OCI-LY3 (cell line): ENCODE measurements at regions not wholly inside any gene's neighbourhood (a gene's known extent, or its start where the extent isn't known, plus 50 kb on each side); places are given as distances from the start of the nearest gene placed in this dataset.
"Not testable (repeated sequence)": the region's sequence is repeated elsewhere in the genome, so short reads cannot be mapped to it uniquely, and the experiment has no call there.

Experiments
- H2AFZ ChIP-seq: fragments of 200-600, 300-600 bp; shearing (Covaris generic); 2 replicates; pipeline ENCODE4 v1.6.0; 2014; ENCODE audit warnings: antibody characterized with exemption, low read depth, low read length
- H3K27ac ChIP-seq: fragments of 200-600, 300-600 bp; sonication (generic); 2 replicates; pipeline ENCODE4 v1.5.1; 2014; ENCODE audit warnings: mild to moderate bottlenecking, low read length, moderate library complexity, mixed read lengths
- H3K27me3 ChIP-seq: fragments of 200-600, 300-600 bp; sonication (generic); 2 replicates; pipeline ENCODE4 v1.6.1; 2014; ENCODE audit warnings: low read depth, low read length, mixed read lengths
- H3K36me3 ChIP-seq: fragments of 200-600, 300-600 bp; sonication (generic); replicated peaks from 2 replicates; pipeline ENCODE3; 2014; ENCODE audit warnings: low read depth, low read length, mixed read lengths
- H3K4me1 ChIP-seq: fragments of 300-600, 200-600 bp; sonication (generic); 2 replicates; pipeline ENCODE4 v1.6.1; 2014; ENCODE audit warnings: low read length, mixed read lengths
- H3K4me2 ChIP-seq: fragments of 200-600, 300-600 bp; sonication (generic); 2 replicates; pipeline ENCODE4 v1.6.1; 2014; ENCODE audit warnings: low read length, mixed read lengths
- H3K4me3 ChIP-seq: fragments of 300-600, 200-600 bp; sonication (generic); 2 replicates; pipeline ENCODE4 v1.5.1; 2014; ENCODE audit warnings: antibody characterized with exemption, mild to moderate bottlenecking, low read length, moderate library complexity
- H3K79me2 ChIP-seq: fragments of 300-600, 200-600 bp; shearing (Covaris generic); 2 replicates; pipeline ENCODE4 v1.6.1; 2014; ENCODE audit warnings: mild to moderate bottlenecking, low read length, mixed read lengths
- H3K9ac ChIP-seq: fragments of 300-600, 200-600 bp; shearing (Covaris generic); 2 replicates; pipeline ENCODE4 v1.6.0; 2014; ENCODE audit warnings: mild to moderate bottlenecking, low read length, moderate library complexity
- H3K9me3 ChIP-seq: fragments of 200-600, 300-600 bp; shearing (Covaris generic); 2 replicates; pipeline ENCODE4 v1.6.1; 2014; ENCODE audit warnings: low read length, mixed read lengths; ENCODE audit not compliant: insufficient read depth
- H4K20me1 ChIP-seq: fragments of 200-600, 300-600 bp; sonication (generic); 2 replicates; pipeline ENCODE4 v1.6.1; 2016; ENCODE audit warnings: low read length, mixed read lengths; ENCODE audit not compliant: insufficient read depth

DNA sequence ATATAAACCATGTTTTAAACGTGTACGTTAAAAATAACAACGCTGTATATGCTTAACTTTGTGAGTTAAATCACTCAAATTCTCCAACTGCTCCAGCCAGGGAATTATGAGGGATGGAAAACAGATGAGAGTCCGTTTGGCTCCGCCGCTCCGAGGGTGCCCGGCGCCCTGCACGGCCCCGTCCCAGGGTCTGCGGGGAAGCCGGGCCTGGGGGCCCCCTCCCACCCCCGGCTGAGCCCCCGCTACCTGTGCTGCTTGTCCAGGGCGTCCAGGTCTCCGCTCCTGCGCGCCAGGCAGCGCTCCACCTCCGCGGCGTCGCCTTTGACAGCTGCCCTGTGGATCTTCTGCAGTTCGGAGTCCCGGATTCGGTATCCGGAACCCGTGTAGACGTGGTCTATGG is 415.5 kb downstream of the FOXD4L4 start:
- H3K27ac ChIP-seq, H3K4me3 ChIP-seq, H3K79me2 ChIP-seq, H3K36me3 ChIP-seq, H3K9ac ChIP-seq, H3K4me1 ChIP-seq, H3K27me3 ChIP-seq, H3K9me3 ChIP-seq, H2AFZ ChIP-seq, H4K20me1 ChIP-seq, H3K4me2 ChIP-seq: not testable (repeated sequence)

DNA sequence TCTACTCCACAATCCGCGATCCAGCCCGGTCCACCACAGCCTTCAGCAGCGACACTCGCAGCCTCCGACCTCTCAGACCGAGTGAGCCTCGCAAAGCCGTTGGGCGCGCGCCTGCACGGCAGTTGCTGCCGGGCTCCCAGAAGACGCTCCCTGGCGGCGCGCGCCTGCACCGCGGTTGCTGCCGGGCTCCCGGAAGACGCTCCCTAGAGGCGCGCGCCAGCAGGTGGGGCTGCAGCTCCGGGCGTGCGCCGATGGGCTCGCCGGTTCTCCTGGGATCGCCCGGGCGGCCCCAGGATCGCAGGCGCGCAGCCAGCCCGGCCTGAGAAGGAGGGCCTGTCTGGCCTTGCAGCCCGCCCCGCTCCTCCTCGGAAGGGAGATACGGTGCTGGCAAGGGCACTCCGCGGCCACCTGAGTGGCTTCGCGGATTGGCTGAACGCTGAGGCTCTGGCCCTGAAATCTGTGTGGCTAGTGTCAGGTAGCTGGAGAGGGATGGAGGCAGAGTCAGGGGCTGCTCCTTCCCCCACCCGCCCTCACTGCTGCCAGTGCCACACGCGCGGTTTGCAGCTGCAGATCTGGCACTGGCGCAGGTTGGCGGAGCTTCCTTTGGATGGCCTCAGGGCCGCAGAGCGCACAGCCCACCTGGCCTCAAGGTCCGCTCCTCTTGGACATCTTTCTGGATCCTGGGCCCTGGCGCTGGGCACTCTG is 416.2 kb downstream of the FOXD4L4 start:
- not testable (repeated sequence) for H2AFZ ChIP-seq, H3K79me2 ChIP-seq, H3K9ac ChIP-seq, H3K27me3 ChIP-seq, H3K9me3 ChIP-seq, H3K4me1 ChIP-seq, H3K36me3 ChIP-seq, H3K4me3 ChIP-seq, H4K20me1 ChIP-seq, H3K27ac ChIP-seq, H3K4me2 ChIP-seq

DNA sequence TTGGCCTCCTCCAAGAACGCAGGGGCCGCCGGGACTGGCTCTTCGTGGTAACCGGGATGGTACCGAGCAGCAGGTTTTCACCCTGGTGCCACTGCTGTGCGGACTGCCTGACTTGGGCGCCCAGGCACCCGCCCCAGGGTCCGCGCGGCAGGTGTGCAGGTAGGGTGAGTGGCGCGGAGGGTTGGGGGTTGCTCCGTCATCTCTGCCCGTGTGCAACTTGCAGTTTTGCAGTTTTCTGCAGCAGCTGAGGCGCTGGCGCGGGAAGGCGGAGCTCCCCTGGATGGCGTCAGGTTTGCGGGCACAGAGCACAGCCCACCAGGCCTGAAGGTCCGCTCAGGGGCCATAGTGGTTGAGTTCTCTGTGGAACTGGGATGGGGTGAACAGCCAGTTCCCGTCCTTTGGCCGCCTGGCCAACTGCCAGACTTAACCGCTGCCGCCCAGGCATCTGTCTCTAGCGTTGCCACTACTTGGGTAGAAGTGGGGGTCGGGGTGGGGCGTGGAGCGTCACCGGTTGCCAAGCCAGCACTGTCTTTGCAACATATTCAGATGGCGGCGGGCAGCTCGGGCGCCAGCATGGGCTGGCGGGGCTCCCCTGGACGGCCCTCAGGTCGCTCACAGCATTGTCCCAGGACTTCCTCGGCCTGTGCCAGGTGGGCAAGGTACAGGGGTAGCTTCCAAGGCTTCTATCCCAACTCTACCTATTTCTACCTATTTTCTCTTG is 417.2 kb downstream of the FOXD4L4 start:
- not testable (repeated sequence) for H3K4me1 ChIP-seq, H4K20me1 ChIP-seq, H3K4me3 ChIP-seq

GRCh38 chr9:66182316-66182715 is 445.4 kb downstream of the FOXD4L4 start:
- not testable (repeated sequence) for H3K79me2 ChIP-seq, H3K9ac ChIP-seq, H3K36me3 ChIP-seq, H3K27me3 ChIP-seq, H3K9me3 ChIP-seq, H2AFZ ChIP-seq, H4K20me1 ChIP-seq, H3K27ac ChIP-seq, H3K4me3 ChIP-seq, H3K4me1 ChIP-seq, H3K4me2 ChIP-seq

More for the DNA sequence above, 417.2 kb downstream of the FOXD4L4 start:
- not testable (repeated sequence) for H3K27me3 ChIP-seq, H3K79me2 ChIP-seq, H3K9ac ChIP-seq, H3K27ac ChIP-seq, H2AFZ ChIP-seq, H3K9me3 ChIP-seq, H3K36me3 ChIP-seq, H3K4me2 ChIP-seq

DNA sequence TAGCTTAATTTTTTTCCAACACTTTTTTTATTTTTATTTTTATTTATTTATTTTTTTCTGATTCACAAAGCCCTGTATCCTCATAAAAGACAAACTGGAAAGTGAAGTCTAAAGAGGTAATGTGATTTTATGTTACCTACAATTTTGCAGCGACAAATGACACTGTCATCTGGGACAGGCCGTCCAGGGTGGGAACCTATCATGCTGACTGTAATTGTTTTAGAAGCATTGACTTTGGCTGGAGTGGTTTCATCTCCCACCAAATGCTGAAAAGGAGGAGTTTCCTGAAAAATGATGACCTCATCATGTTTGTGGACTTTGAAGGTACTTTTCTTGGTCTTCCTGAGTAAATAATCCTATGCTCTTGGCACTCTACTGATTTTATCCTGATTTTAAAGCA is 446.7 kb downstream of the FOXD4L4 start:
- not testable (repeated sequence) for H3K4me3 ChIP-seq, H3K9ac ChIP-seq, H2AFZ ChIP-seq

DNA sequence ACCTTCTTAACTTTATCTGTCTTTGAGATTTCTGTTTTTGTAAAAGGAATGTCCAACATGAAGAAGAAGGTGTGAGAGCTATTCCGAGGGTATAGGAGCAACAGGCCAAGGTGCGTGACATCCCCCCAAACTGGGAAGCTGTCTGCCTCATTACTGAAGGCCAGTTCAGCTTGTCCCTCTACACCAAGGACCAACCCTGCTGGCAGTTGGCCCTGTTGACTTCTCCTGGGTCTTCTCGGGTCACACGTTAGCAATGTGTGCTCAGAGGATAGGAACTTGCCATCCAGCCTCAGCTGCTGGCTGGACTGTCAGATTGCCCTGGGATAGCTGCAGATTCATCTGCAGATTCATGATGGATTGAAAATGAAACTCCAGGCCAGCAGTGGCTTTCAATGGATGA is 460.3 kb downstream of the FOXD4L4 start:
- not testable (repeated sequence) for H3K4me3 ChIP-seq, H3K27me3 ChIP-seq, H4K20me1 ChIP-seq, H2AFZ ChIP-seq, H3K27ac ChIP-seq, H3K9ac ChIP-seq, H3K4me2 ChIP-seq, H3K4me1 ChIP-seq, H3K9me3 ChIP-seq, H3K36me3 ChIP-seq, H3K79me2 ChIP-seq

More for the DNA sequence above, 446.7 kb downstream of the FOXD4L4 start:
- not testable (repeated sequence) for H4K20me1 ChIP-seq, H3K27ac ChIP-seq, H3K4me2 ChIP-seq, H3K9me3 ChIP-seq, H3K4me1 ChIP-seq, H3K36me3 ChIP-seq, H3K27me3 ChIP-seq, H3K79me2 ChIP-seq

- not testable (repeated sequence) for H3K9ac ChIP-seq, H3K4me2 ChIP-seq, H3K27me3 ChIP-seq, H3K27ac ChIP-seq, H4K20me1 ChIP-seq, H2AFZ ChIP-seq, H3K9me3 ChIP-seq, H3K36me3 ChIP-seq, H3K4me3 ChIP-seq, H3K79me2 ChIP-seq, H3K4me1 ChIP-seq
These were observed 461.5 kb downstream of the FOXD4L4 start for GRCh38 chr9:66198421-66198820.

DNA sequence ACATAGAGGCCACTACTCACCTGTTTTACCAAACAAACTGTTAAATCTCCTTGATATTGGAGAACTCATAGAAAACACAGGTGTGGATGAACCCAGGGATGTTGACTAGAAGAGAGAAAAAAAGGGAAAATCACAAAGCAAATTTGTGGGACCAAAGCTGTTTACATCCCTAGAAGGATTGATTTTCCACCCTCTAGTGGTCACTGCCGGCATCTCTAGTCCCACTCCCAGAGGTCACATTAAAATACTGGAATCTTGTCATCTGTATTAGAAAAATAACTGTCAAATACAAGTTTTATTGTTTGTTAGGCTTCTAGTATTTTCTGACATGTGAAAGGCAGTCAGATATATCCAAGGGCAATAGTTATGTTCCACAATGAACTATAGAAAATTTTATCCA is 469.7 kb downstream of the FOXD4L4 start:
- H3K27me3 ChIP-seq, H3K79me2 ChIP-seq, H3K4me2 ChIP-seq, H4K20me1 ChIP-seq, H3K4me1 ChIP-seq, H3K4me3 ChIP-seq, H3K27ac ChIP-seq, H3K9ac ChIP-seq, H3K9me3 ChIP-seq, H3K36me3 ChIP-seq, H2AFZ ChIP-seq: not testable (repeated sequence)

GRCh38 chr9:66207914-66208313 is 471.0 kb downstream of the FOXD4L4 start:
- H2AFZ ChIP-seq, H4K20me1 ChIP-seq, H3K27ac ChIP-seq, H3K9ac ChIP-seq, H3K27me3 ChIP-seq, H3K4me1 ChIP-seq, H3K4me2 ChIP-seq, H3K9me3 ChIP-seq, H3K79me2 ChIP-seq, H3K4me3 ChIP-seq, H3K36me3 ChIP-seq: not testable (repeated sequence)

DNA sequence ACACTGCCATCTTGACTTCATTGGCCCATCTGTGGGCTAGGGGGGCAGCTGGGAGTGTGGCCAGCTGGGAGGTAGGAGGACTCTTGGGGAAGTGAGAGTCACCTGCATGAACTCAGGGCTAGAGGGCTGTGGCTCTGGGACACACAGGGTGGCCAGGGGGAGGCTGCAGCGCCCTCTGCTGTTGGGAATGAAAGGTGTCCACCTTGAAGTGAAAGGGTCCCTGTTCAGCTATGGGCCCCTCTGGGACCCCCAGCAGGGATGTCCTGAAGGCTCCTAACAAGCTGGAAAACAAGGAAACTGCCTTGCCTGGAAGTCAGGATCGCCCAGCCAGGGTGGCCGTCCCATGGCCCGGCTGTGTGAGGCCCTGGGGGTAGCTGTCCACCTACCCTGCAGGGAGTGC is 507.8 kb downstream of the FOXD4L4 start:
- not testable (repeated sequence) for H3K4me3 ChIP-seq, H3K79me2 ChIP-seq, H3K36me3 ChIP-seq, H2AFZ ChIP-seq, H3K9me3 ChIP-seq, H3K27ac ChIP-seq, H3K9ac ChIP-seq, H3K4me1 ChIP-seq, H3K27me3 ChIP-seq, H3K4me2 ChIP-seq, H4K20me1 ChIP-seq
